Immature natural killer cell (primary cell): ENCODE measurements at regions not wholly inside any gene's neighbourhood (a gene's known extent, or its start where the extent isn't known, plus 50 kb on each side); places are given as distances from the start of the nearest gene placed in this dataset.
A peak's percentile ranks its signal among the peaks of the same experiment; 100 is the strongest.

ENCODE experiments used
- DNase-seq, 3 donors: peaks; one replicate each; pipeline ENCODE4 v3.0.0; 2022; ENCODE audit warnings: mixed read lengths in 1 of 3
- H3K27ac Mint-ChIP-seq, 6 donors: one replicate each; pipeline ENCODE4 v1.8.0; 2020; ENCODE audit warnings: mixed read lengths in 6 of 6, mild to moderate bottlenecking in 5 of 6, inconsistent platforms in 4 of 6, moderate library complexity in 3 of 6
- H3K27me3 Mint-ChIP-seq, 3 donors: one replicate each; pipeline ENCODE4 v1.8.0; 2020 to 2021; ENCODE audit warnings: low read depth in 3 of 3, mild to moderate bottlenecking in 3 of 3, mixed read lengths in 3 of 3, moderate library complexity in 3 of 3, inconsistent platforms in 1 of 3
- H3K36me3 Mint-ChIP-seq, 3 donors: one replicate each; pipeline ENCODE4 v1.8.0; 2020; ENCODE audit warnings: mixed read lengths in 3 of 3, inconsistent platforms in 2 of 3, mild to moderate bottlenecking in 2 of 3
- H3K4me1 Mint-ChIP-seq, 2 donors: one replicate each; pipeline ENCODE4 v1.8.0; 2020; ENCODE audit warnings: inconsistent platforms in 2 of 2, mild to moderate bottlenecking in 2 of 2, mixed read lengths in 2 of 2, moderate library complexity in 1 of 2
- H3K4me3 Mint-ChIP-seq, 5 donors: one replicate each; pipeline ENCODE4 v1.8.0; 2020; ENCODE audit warnings: mild to moderate bottlenecking in 5 of 5, mixed read lengths in 5 of 5, inconsistent platforms in 3 of 5, moderate library complexity in 3 of 5
- H3K9me3 Mint-ChIP-seq, 6 donors: one replicate each; pipeline ENCODE4 v1.8.0; 2020; ENCODE audit warnings: mild to moderate bottlenecking in 6 of 6, mixed read lengths in 6 of 6, inconsistent platforms in 4 of 6, moderate library complexity in 3 of 6

- peaks cover 0 to 1% (median 0%) of the 10 kb centered on the region in 3 donors for H3K27me3 Mint-ChIP-seq
- peaks cover 4 to 8% (median 7%) of the 10 kb centered on the region in 3 donors for H3K36me3 Mint-ChIP-seq
- peaks cover 61 to 73% of the 10 kb centered on the region in 2 donors for H3K4me1 Mint-ChIP-seq
- peak overlapping the region; percentile 31 to 78 (median 64) for H3K27ac Mint-ChIP-seq
- no peaks in the 10 kb centered on the region for H3K9me3 Mint-ChIP-seq
- peak overlapping the region in 2 of 5 donors; percentile 15 to 36 for H3K4me3 Mint-ChIP-seq
- no peak for DNase-seq
Observed at GRCh38 chr19:46927106-46927505, 66.3 kb downstream of the ARHGAP35 start.

GRCh38 chr19:46927893-46928292 is 67.1 kb downstream of the ARHGAP35 start:
- H3K36me3 Mint-ChIP-seq, result peaks cover 0 to under 1% (median under 1%) of the 10 kb centered on the region in 3 donors
- no peaks in the 10 kb centered on the region for H3K9me3 Mint-ChIP-seq
- H3K27ac Mint-ChIP-seq, result peak overlapping the region; percentile 26 to 78 (median 50)
- H3K27me3 Mint-ChIP-seq, result peaks cover 0 to 1% (median 0%) of the 10 kb centered on the region in 3 donors
- H3K4me1 Mint-ChIP-seq, result peaks cover 63 to 69% of the 10 kb centered on the region in 2 donors
- peak overlapping the region in 1 of 5 donors; percentile 6 for H3K4me3 Mint-ChIP-seq
- DNase-seq, result no peak

- Mint-ChIP-seq H3K27ac (no peak overlapping the region), H3K9me3 (no peaks in the 10 kb centered on the region), H3K27me3 (peaks cover 0 to 1% (median 0%) of the 10 kb centered on the region in 3 donors), H3K4me3 (no peak overlapping the region), H3K4me1 (peaks cover 71 to 75% of the 10 kb centered on the region in 2 donors), H3K36me3 (no peaks in the 10 kb centered on the region)
- DNase-seq, result no peak
Observed at GRCh38 chr19:46928951-46929350, 68.2 kb downstream of the ARHGAP35 start.

GRCh38 chr19:46931202-46931601 is 70.4 kb downstream of the ARHGAP35 start:
- no peak overlapping the region for H3K4me3 Mint-ChIP-seq
- no peaks in the 10 kb centered on the region for H3K9me3 Mint-ChIP-seq
- H3K36me3 Mint-ChIP-seq, result no peaks in the 10 kb centered on the region
- peaks cover 68 to 71% of the 10 kb centered on the region in 2 donors for H3K4me1 Mint-ChIP-seq
- DNase-seq, result no peak
- peaks cover 0 to 1% (median 0%) of the 10 kb centered on the region in 3 donors for H3K27me3 Mint-ChIP-seq
- H3K27ac Mint-ChIP-seq, result peak overlapping the region in 3 of 6 donors; percentile 51 to 67 (median 62)

- Mint-ChIP-seq H3K27me3 (peaks cover 0 to 1% (median 0%) of the 10 kb centered on the region in 3 donors), H3K4me3 (no peak overlapping the region), H3K27ac (peak overlapping the region in 1 of 6 donors; percentile 50), H3K9me3 (no peaks in the 10 kb centered on the region), H3K4me1 (peaks cover 68 to 71% of the 10 kb centered on the region in 2 donors), H3K36me3 (no peaks in the 10 kb centered on the region)
- no peak for DNase-seq
Observed at GRCh38 chr19:46932346-46932745, 71.5 kb downstream of the ARHGAP35 start.

GRCh38 chr19:46935066-46935663 is 74.4 kb downstream of the ARHGAP35 start:
- H3K36me3 Mint-ChIP-seq, result peaks cover 3 to 10% (median 7%) of the 10 kb centered on the region in 3 donors
- peak overlapping the region; percentile 62 to 84 (median 78) for H3K4me3 Mint-ChIP-seq
- H3K4me1 Mint-ChIP-seq, result peaks cover 67 to 68% of the 10 kb centered on the region in 2 donors
- H3K9me3 Mint-ChIP-seq, result no peaks in the 10 kb centered on the region
- H3K27ac Mint-ChIP-seq, result peak overlapping the region; percentile 84 to 93 (median 88)
- DNase-seq, result peak; percentile 27 to 39 (median 31)
- H3K27me3 Mint-ChIP-seq, result peaks cover 0 to 1% (median 0%) of the 10 kb centered on the region in 3 donors

- DNase-seq, result no peak
- Mint-ChIP-seq H3K4me1 (peaks cover 38 to 39% of the 10 kb centered on the region in 2 donors), H3K9me3 (no peaks in the 10 kb centered on the region), H3K27ac (peak overlapping the region in 1 of 6 donors; percentile 13), H3K4me3 (no peak overlapping the region), H3K27me3 (no peaks in the 10 kb centered on the region), H3K36me3 (peaks cover 17 to 25% (median 25%) of the 10 kb centered on the region in 3 donors)
Observed at GRCh38 chr19:46943150-46943946, 76.3 kb upstream of the NPAS1 start.

- Mint-ChIP-seq H3K27ac (no peak overlapping the region), H3K36me3 (peaks cover 17 to 25% (median 25%) of the 10 kb centered on the region in 3 donors), H3K9me3 (no peaks in the 10 kb centered on the region), H3K4me3 (no peak overlapping the region), H3K4me1 (peaks cover 38 to 44% of the 10 kb centered on the region in 2 donors), H3K27me3 (no peaks in the 10 kb centered on the region)
- DNase-seq, result no peak
Observed at GRCh38 chr19:46944123-46944748, 75.4 kb upstream of the NPAS1 start.

GRCh38 chr19:46944918-46945628 is 74.6 kb upstream of the NPAS1 start:
- Mint-ChIP-seq H3K4me1 (peaks cover 44 to 52% of the 10 kb centered on the region in 2 donors), H3K27me3 (no peaks in the 10 kb centered on the region), H3K4me3 (no peak overlapping the region), H3K36me3 (peaks cover 14 to 21% (median 20%) of the 10 kb centered on the region in 3 donors), H3K9me3 (no peaks in the 10 kb centered on the region), H3K27ac (peak overlapping the region in 2 of 6 donors; percentile 23 to 73)
- DNase-seq, result no peak

GRCh38 chr19:46945694-46946489 is 73.7 kb upstream of the NPAS1 start:
- Mint-ChIP-seq H3K4me1 (peaks cover 50 to 56% of the 10 kb centered on the region in 2 donors), H3K27ac (peak overlapping the region in 4 of 6 donors; percentile 40 to 73 (median 52)), H3K9me3 (no peaks in the 10 kb centered on the region)

GRCh38 chr19:46946611-46947238 is 72.9 kb upstream of the NPAS1 start:
- Mint-ChIP-seq H3K9me3 (no peaks in the 10 kb centered on the region), H3K4me3 (no peak overlapping the region), H3K36me3 (peaks cover 7 to 13% (median 13%) of the 10 kb centered on the region in 3 donors), H3K4me1 (peaks cover 58 to 62% of the 10 kb centered on the region in 2 donors), H3K27me3 (no peaks in the 10 kb centered on the region), H3K27ac (peak overlapping the region in 1 of 6 donors; percentile 11)
- no peak for DNase-seq

More at GRCh38 chr19:46945694-46946489, 73.7 kb upstream of the NPAS1 start:
- H3K4me3 Mint-ChIP-seq, result no peak overlapping the region
- peaks cover 10 to 17% (median 17%) of the 10 kb centered on the region in 3 donors for H3K36me3 Mint-ChIP-seq
- no peaks in the 10 kb centered on the region for H3K27me3 Mint-ChIP-seq
- DNase-seq, result no peak

- peaks cover 64 to 68% of the 10 kb centered on the region in 2 donors for H3K4me1 Mint-ChIP-seq
- H3K36me3 Mint-ChIP-seq, result peaks cover 8 to 17% (median 9%) of the 10 kb centered on the region in 3 donors
- H3K27me3 Mint-ChIP-seq, result no peaks in the 10 kb centered on the region
- no peak overlapping the region for H3K4me3 Mint-ChIP-seq
- DNase-seq, result no peak
- peak overlapping the region in 1 of 6 donors; percentile 29 for H3K27ac Mint-ChIP-seq
- H3K9me3 Mint-ChIP-seq, result no peaks in the 10 kb centered on the region
Observed at GRCh38 chr19:46947866-46948265, 71.8 kb upstream of the NPAS1 start.
